Renal pelvis (tissue), 1 donor: ENCODE measurements at regions not wholly inside any gene's neighbourhood (a gene's known extent, or its start where the extent isn't known, plus 50 kb on each side); places are given as distances from the start of the nearest gene placed in this dataset.

Experiments
- DNase-seq: peaks from one replicate; pipeline ENCODE4 v3.0.0-alpha.2; 2013

DNA sequence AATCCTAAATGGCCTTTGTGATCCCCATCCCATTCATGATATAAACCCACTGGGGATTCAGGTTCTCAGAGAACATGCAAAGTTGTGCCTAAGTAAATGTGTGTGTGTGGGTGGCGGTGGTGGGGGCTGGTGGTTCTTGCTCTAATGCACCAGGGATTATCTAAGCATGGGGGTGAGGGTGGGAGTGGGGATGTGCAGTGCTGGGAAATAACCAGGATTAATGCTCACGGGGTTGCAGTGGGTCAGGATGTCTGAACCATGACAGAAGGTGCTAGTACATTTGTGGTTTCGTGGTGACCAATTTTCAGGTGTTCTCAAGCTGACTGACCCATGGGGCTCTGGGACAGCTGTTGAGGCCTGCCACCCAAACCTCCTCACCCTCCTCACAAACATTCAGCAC lies 101.0 kb downstream of the ZNF608 start:
- DNase-seq: no peak

DNA sequence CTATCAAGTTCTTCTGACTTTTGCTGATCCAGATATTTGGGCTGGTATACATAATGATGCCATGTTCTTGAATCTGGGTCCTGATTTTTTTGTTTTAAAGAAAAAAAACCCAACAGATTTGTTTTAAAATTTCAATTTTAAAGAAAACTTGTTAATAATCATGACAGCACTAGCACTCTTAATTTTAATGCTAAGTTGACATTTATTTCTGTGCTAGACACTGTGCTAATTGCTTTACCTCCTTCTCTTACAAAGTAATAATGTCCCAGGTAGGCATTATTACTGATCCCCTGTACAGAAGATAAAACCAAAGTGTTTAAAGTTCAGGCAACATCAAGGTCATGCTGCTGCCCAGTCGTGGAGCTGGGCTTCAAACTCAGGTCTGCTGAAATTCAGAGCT lies 101.9 kb downstream of the ZNF608 start:
- DNase-seq: no peak

DNA sequence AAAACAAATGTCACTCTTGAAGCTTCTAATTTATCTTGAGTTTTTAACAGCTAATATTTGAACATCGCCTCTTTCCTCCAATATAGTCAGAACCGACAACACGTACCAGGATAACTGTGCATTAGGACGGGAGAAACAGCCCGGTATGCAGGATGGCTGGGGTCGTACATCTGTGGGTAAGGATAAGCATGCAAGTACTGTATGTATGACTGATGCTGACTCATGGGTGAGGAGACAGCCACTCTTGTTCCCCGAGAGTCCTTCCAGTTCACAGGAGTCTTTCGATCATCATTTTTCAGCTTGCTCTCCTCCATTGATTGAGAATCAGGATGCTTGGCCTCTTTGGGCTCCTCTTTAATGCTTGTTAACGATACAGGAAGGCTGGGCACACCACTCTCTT lies 102.3 kb downstream of the ZNF608 start:
- DNase-seq: no peak

DNA sequence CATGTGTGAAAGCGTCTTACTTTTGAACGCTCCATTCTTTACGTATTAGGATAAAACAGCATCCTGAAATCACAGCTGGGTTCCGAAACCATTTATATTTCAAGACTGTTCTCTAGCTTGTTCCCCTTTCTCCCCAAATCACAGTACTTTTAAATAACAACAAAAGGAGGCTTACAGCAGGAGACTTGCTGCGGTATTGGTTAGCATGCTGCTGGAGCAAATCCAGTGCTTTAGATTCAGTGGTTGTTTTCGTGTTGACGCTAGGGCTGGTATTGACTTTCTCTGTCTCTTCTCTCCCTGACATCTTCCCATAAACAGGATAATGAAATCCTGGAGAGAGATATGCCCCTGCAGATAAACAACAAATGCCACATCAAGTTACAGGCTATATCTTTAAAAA lies 103.1 kb downstream of the ZNF608 start:
- no peak for DNase-seq

DNA sequence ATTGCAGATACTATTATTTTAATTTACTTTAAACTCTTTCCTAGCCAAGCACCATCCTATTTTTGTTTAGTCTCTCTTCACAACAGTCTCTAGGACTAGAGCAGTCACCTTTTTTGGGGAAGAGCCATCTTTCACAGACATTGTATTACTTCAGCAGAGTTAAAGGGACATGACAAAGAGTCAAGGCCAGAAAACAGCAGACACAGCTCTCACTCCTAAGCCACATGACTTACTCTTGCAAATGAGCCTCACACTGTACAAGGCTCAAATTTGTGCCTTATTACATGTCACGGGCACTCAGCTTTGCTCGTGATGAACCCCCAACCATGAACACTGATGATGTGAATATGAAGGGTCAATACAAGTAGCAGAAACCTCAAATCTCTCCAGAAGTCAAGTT lies 104.3 kb downstream of the ZNF608 start:
- DNase-seq: no peak

DNA sequence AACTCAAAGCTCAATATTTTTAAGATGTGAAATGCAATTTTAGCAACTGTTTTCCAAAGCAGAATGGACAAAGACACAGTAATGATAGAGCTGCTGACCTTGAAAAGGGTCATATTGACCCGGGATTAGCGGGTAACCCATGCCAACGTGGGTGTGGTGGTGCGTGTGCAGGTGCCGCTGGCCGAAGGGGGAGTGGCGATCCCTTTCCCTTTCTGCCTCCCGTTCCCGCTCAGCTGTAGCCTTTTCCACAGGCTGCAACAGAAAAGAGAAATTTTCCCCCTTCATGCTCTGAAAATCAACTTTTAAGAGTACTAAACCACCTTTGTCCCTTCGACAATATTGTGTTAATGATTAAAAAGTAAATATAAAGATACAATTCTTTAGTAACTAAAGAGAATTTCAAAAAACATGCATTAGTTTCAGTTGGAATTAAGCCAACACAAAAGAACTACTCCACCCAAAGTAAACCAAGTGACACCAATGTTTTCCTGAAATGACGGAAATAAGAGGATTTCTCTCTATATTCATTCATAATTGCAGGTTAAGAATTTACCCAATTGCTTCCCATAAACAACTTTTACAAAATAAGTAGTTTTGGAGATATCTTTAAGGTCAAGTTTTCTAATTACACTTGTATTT lies 105.2 kb downstream of the ZNF608 start:
- no peak for DNase-seq

DNA sequence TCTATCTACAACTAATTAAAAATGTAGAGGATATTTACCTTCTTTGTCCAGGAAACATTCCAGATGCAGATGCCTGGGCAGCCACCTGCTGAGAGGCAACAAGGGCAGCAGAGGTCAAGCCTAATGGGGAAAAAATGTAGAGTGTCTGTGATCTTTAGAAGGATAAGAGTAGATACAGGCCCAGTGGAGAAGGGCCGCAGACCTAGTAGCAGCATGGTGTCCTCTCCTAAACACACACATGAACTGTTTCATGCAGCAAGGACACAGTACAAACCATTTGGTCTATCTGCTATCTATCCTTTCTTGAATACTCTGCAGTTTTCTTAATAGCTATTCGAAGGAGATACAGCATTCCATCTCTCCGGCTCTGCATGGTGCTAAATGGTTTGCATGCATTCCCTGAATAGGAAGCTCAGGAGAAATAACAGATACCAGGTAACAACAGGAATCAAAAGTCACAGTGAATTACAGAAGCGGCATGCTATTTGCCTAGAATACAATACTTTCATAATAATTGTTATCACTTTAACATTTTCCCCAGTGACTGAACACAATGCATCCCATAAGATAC lies 107.3 kb downstream of the ZNF608 start:
- DNase-seq: no peak

DNA sequence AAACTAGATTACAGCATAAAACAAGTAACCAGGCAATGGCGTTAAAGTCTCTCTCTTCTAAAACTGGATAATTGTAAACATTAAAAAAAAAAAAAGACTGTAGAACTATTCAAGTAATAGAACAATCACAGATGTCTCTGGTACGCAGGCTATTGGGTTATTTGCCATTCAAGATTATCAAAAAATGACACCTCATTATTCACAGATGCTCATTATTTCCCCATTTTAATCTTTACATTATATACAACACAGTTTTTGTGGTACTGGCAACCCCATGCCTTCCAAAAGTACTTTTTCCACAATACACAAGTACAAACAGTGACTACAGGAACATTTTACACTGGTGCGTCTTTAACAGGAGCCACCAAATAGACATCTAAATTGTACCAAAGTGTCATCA lies 109.4 kb downstream of the ZNF608 start:
- DNase-seq: no peak

DNA sequence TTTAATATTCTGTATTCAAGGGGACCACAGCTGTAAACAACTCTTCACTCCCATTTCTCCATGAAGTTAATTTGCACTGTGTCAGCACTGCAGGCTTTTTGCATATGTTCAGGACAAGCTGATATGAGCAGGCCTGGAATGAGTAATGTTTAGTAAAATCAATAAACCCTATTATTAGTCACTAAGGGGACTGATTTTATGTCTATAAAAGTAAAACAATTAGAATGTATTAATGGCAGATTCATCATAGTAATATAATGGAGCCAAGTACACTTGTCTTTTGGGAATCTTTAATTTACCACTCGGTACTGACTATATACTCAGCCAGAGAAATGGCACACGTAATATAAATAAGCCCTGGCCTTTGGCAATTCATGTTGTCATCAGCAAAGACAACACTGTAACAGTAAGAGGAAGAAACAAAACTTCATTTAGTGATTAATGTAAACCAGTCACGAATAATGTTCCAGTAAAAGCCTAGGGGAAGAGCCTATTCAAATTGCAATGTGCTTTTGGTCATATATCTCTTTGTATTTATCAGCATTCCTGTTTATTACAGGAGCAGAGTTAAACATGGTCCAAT lies 111.6 kb downstream of the ZNF608 start:
- DNase-seq: no peak

DNA sequence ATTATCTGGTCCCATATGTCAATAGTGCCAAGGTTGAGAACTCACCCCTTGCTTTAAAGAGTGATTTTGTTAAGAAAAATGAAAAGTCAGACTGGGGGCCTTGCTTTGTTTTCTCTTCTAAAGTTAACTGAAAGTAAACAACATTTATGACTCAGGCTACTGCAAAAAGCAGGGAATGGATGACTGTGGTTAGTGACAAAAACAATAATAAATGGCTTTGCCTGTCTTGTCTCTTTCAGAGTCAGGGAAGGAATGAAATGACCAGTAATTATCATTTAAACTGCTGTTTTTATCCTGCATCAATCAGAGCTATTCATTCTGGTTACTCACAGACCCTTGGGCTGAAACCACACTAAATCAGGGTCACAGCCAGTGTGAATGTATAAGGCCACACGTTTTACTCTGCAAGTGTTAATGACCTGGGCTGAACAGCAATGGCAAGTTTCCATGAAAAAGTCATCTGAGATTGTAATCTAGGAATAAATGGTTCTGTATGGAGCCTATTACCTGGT lies 112.2 kb downstream of the ZNF608 start:
- DNase-seq: no peak

DNA sequence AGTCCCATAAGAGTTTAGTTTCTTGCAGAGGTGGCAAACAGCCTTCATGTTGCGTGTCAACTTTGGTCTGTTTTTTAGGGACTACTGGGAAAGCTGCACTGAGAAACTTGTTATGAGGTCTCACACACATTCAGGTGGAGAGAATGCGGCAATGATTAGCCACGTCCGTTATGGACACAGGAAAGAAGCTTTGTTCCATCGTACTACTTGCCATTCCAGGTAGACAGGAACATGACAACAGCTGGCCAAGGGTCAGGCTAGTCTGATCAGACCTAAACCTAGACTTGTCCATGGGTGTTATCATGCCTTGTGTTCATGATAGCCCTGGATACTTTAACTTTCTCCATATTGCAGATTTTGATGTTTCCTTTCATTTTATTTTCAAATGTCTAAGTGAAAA lies 113.2 kb downstream of the ZNF608 start:
- DNase-seq: no peak

DNA sequence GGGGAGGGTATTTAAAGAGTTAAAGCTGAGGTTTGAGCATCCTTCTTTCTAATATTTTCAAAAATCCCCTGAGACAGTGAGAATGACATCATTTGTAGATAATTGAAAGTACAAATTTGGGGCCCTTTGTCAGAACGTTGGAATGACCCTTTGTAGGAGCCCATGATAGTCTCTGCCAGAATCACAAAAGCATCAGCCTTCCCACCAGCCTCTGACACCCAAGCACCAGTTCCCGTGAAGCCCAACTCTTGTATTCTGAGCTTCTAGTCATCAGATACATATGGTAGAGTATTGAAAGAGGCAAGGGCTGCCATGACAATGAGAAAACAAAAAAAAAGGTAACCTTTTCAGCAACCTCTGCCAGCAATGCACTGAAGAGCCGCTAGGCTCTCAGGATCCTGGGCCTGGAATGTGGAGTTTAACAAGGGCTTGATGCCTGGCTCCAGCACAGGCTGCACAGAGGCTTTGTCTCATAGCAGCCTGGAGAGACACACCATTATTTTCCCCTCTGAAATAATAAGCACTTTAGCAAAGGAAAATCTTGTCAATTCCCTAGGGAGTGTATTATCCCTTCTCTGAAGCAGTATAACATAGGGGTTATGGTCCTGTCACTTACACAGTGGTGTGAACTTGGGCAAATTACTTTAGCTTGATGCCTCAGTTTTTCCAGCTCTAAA lies 114.4 kb downstream of the ZNF608 start:
- DNase-seq: no peak

DNA sequence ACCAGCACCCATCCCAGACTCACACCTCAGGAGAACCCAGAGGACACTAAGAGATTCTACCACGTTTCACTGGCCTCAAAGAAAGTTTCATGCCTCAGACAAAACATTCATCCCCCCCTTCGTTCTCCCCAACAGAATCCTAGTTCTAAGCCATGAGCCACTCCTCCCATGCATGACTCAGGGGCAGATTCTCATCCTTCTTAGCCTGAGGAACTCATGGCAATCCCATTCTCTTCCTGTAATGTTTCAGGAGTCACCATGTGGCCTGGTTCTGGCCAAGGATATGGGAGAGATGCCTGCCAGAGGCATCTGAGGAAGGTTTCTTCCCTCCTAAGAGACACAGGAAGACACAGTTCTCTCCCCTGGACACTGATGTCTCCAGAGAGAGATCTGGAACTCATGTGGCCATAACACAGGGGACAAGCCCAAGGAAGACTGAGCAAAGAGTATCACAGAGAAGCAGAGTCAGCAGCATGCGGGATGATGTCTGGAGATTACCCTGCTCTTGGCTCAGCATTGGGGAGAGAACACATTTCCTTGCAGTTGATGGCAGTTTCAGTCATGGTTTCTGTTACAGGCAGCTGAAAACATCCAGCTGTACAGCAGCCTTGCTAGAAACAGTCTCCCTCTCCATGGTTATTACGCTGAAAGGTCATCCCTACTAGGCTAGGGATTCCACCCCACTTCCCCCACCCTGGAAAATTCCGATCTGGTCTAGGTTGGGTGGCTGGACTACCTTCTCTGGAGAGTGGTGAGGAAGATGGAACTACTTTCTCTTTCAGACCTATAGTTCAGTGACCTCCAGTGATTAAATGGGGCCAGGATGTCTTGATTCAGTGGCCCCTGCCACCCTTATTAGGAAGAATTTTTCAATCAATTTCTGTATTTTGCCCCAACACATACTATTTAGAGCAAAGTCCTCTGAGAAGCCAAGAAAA lies 115.4 kb downstream of the ZNF608 start:
- DNase-seq: no peak

DNA sequence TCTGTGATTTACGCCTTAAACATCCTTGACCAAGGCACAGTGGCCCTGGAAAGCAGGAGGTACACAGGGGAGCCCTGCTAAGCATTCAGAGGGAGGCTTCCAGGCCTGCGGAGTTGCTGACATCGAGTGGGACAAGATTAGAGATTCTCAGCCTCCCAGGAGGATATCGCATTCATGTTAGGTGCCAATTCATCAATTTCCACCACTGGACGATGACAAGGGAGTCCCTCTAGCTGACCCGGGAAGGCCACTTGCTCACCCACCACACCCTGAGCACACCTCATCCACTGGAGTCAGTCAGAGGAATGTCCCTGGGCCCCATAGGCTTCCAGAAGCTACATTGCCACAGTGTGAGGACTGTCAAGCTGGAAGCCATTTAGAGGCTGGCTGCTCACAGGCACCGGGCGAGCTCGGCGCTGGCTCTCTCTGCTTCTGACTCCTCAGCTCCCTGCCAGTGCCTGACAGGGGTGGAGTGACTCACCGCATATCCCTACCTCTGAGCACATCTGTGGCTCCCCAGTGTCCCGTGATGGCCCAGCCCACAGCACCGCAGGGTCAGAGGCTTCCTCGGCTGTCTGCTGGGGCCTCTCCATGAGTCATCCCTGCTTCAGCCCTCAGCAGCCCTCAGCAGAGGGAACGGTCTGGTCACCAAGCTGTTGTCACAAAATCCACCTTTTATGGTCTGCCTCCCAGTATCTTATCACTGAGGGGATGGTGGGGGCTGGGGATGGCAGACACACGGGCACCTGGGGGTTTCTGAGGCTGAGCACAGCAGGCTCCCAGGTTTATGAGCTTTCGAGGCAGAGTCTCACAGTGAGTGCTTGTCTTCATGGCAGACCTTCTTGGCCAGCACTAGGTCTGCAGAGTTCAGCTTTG lies 117.5 kb downstream of the ZNF608 start:
- no peak for DNase-seq

DNA sequence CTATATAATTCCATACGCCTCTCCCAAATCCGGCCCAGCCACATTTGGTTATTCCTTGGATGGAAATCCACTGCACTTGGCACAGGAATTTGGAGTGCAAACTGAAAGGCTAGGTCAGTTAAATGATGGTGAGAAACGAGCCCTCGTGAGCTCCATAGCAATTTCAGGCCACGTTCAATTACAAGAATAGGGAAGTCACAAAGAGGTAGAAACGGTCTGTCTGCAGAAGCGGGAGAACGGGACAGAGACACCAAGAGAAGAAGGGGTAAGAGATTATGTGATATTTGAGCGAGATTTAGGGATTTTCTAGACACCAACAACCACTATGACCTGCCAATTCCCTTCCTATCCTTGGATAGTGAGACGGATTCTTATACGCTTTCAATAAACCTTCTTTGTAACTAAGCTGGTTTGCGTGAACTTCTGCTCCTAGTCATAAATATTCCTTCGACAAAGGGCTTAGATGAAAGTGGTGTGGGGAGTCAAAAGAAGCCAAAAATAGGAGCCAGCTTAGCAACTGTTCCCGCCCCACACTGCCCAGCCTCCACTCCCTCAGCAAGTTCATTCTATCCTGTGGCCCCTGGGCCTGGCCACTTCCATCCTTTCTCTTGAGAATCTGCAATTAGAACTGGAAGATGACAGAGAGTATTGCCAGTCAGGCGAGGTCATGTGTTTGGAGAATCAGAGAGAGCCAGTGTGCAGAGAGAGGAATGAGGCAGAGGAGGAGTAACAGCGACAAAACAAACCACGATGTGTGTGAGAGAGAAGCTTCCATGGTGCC lies 118.4 kb downstream of the ZNF608 start:
- no peak for DNase-seq

DNA sequence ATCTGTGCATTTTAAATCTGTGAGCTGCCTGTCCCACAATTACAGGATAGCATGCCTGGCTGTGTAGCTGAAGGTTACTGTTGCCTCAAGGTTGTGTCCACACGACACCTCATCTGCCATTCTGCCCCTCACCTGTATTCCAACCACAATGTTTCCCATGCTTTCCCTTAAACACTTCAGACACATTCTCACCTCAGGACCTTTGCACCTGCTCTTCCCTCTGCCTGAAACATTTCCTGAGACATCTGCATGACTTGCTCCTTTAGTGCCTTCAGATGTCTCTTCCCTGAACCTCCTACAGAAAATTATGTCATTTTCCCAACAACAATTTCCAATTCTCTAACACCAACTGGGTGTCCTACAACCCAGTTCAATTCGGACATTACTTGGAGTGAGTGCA lies 120.4 kb downstream of the ZNF608 start:
- no peak for DNase-seq

DNA sequence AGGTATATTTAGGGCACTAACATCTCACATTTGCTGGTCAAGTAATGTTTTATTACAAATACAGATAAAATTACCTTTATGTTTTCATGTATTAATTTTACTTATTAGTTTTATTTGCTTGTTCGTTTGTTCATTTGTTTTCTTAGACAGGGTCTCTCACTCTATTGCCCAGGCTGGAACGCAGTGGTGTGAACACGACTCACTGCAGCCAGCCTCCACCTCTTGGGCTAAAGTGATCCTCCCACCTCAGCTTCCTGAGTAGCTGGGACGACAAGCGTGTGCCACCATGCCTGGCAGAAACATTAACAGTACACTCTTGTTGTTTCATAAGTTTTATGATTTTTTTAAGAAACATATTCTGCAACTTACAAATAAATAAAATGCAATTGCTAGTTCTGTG lies 123.2 kb downstream of the ZNF608 start:
- DNase-seq: no peak

DNA sequence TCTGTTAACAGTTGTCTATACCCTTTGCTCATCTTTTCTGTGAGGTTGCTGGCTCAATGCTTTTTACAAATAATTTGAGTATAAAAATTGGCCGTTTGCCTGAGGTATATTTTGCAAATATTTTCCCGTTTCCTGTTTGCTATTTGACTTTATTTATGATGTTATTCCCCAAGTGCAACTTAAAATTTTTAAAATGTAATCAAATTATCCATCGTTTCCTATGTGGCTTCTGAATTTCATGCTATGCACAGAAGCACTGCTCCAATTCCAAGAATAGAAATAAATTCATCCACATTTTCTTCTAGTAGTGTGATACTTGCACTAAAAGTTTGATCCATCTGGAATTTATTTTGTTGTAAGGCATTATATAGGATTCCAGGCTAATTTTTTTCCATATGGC lies 123.6 kb downstream of the ZNF608 start:
- DNase-seq: no peak

DNA sequence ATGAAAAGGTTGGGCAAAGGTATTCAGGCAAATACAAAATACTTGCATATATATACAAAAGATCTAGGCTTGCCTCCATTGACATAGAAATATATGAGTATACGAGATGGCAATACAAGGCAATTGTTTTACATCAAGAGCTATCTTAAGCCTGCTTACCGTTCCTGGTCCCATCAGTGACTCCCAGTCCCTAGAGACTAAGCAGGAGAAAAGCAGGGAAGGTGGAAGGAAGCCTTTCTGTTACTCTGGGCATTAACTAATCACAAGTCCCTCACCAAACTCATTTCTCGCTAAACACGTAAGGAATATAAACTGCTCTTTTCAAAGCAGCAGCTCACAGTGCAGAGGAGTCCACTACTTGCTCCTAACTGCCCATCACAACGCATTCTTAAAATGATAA lies 125.2 kb downstream of the ZNF608 start:
- DNase-seq: no peak

DNA sequence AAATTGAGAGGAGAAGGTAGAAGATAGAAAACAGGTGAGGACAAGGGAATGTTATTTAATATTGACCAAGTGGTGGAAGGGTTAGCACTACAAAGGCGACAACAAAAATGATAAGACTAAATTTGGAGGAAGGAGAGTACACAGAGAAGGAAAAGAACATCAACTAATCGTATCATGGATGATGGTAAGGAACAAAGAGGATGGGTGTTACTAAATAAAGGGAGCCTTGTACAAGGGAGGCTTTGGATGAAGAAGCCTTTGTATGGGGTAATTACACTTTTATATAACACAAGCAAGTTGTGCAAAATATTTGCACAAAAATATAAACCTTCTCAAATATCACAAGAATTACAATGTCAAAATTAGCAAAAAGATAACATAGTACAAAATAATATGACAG lies 125.7 kb downstream of the ZNF608 start:
- no peak for DNase-seq
